Stomach smooth muscle (tissue), 2 donors: ENCODE measurements at regions not wholly inside any gene's neighbourhood (a gene's known extent, or its start where the extent isn't known, plus 50 kb on each side); places are given as distances from the start of the nearest gene placed in this dataset.
"Not testable (repeated sequence)": the region's sequence is repeated elsewhere in the genome, so short reads cannot be mapped to it uniquely, and the experiment has no call there.

Experiments
- H3K27ac ChIP-seq: one replicate; pipeline ENCODE4 v1.7.0; 2013; ENCODE audit warnings: mild to moderate bottlenecking, low read length, inconsistent platforms
- H3K27me3 ChIP-seq, 2 donors: one replicate each; pipeline ENCODE4 v1.7.0; 2013; ENCODE audit warnings: low read length in 2 of 2; ENCODE audit not compliant: insufficient read depth in 2 of 2, control insufficient read depth in 1 of 2
- H3K36me3 ChIP-seq, 2 donors: one replicate each; pipeline ENCODE4 v1.7.0; 2013; ENCODE audit warnings: low read length in 2 of 2; ENCODE audit not compliant: control insufficient read depth in 2 of 2, insufficient read depth in 2 of 2
- H3K4me1 ChIP-seq: one replicate; pipeline ENCODE4 v1.7.0; 2013; ENCODE audit warnings: low read length; ENCODE audit not compliant: control insufficient read depth, insufficient read depth
- H3K4me3 ChIP-seq, 2 donors: one replicate each; pipeline ENCODE4 v1.7.0; 2013; ENCODE audit warnings: low read length in 2 of 2
- H3K9ac ChIP-seq, 2 donors: one replicate each; pipeline ENCODE4 v1.7.0; 2013; ENCODE audit warnings: low read length in 2 of 2, mild to moderate bottlenecking in 1 of 2
- H3K9me3 ChIP-seq, 2 donors: one replicate each; pipeline ENCODE4 v1.7.0; 2013; ENCODE audit warnings: low read length in 2 of 2; ENCODE audit not compliant: control insufficient read depth in 2 of 2
- donor health status: healthy.
- donor health status: Pancreatic carcinoma.

GRCh38 chr3:31302343-31302742 lies 230.4 kb upstream of the STT3B start:
- no peak overlapping the region for H3K9ac ChIP-seq
- no peaks in the 10 kb centered on the region for H3K4me1 ChIP-seq
- no peaks in the 10 kb centered on the region for H3K36me3 ChIP-seq
- H3K27me3 ChIP-seq = no peaks in the 10 kb centered on the region
- H3K27ac ChIP-seq = no peak overlapping the region
- H3K4me3 ChIP-seq = no peak overlapping the region
- no peaks in the 10 kb centered on the region for H3K9me3 ChIP-seq

- Histone ChIP-seq H3K4me3 (no peak overlapping the region), H3K36me3 (no peaks in the 10 kb centered on the region), H3K9me3 (no peaks in the 10 kb centered on the region), H3K27me3 (no peaks in the 10 kb centered on the region), H3K4me1 (peaks cover 3% of the 10 kb centered on the region), H3K27ac (no peak overlapping the region), H3K9ac (no peak overlapping the region)
Measured at GRCh38 chr3:31305340-31305739, 227.4 kb upstream of the STT3B start.

GRCh38 chr3:31307131-31307785 lies 225.5 kb upstream of the STT3B start:
- Histone ChIP-seq H3K4me1 (peaks cover 3% of the 10 kb centered on the region), H3K9me3 (no peaks in the 10 kb centered on the region), H3K36me3 (no peaks in the 10 kb centered on the region), H3K27ac (no peak overlapping the region), H3K9ac (no peak overlapping the region), H3K27me3 (no peaks in the 10 kb centered on the region), H3K4me3 (no peak overlapping the region)

GRCh38 chr3:31311559-31311958 lies 221.2 kb upstream of the STT3B start:
- no peak overlapping the region for H3K9ac ChIP-seq
- H3K27me3 ChIP-seq = no peaks in the 10 kb centered on the region
- H3K36me3 ChIP-seq = no peaks in the 10 kb centered on the region
- H3K4me1 ChIP-seq = peaks cover 3% of the 10 kb centered on the region
- no peak overlapping the region for H3K27ac ChIP-seq
- no peak overlapping the region for H3K4me3 ChIP-seq
- H3K9me3 ChIP-seq = no peaks in the 10 kb centered on the region

- H3K27ac ChIP-seq = no peak overlapping the region
- H3K4me3 ChIP-seq = no peak overlapping the region
- no peaks in the 10 kb centered on the region for H3K9me3 ChIP-seq
- no peaks in the 10 kb centered on the region for H3K27me3 ChIP-seq
- no peak overlapping the region for H3K9ac ChIP-seq
- peaks cover 3% of the 10 kb centered on the region for H3K4me1 ChIP-seq
- no peaks in the 10 kb centered on the region for H3K36me3 ChIP-seq
Measured at GRCh38 chr3:31312400-31312799, 220.3 kb upstream of the STT3B start.

GRCh38 chr3:31314258-31314657 lies 218.5 kb upstream of the STT3B start:
- no peaks in the 10 kb centered on the region for H3K36me3 ChIP-seq
- no peak overlapping the region for H3K4me3 ChIP-seq
- H3K4me1 ChIP-seq = no peaks in the 10 kb centered on the region
- no peak overlapping the region for H3K9ac ChIP-seq
- no peaks in the 10 kb centered on the region for H3K27me3 ChIP-seq
- no peaks in the 10 kb centered on the region for H3K9me3 ChIP-seq
- no peak overlapping the region for H3K27ac ChIP-seq

DNA sequence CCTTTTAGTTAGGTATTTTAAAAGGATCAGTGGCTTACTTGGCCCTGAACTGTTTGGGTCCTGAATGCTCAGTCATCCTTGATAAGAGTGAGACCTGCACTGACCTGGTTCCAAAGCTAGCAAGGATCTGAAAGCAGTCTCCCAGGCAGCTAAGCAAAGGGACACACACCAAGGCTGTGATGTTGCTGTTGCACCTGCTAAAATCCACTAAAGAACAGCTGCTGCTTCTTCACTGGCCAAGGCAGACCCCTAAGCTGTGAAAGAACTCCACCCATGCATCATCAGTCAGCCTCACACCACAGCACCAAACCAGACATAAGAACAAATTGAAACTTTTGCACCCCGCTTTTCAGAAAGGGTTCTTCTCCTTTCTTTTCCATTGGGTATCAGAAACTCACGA lies 213.4 kb upstream of the STT3B start:
- Histone ChIP-seq H3K36me3 (no peaks in the 10 kb centered on the region), H3K4me3 (no peak overlapping the region), H3K9me3 (no peaks in the 10 kb centered on the region), H3K4me1 (no peaks in the 10 kb centered on the region), H3K9ac (no peak overlapping the region), H3K27me3 (no peaks in the 10 kb centered on the region), H3K27ac (no peak overlapping the region)

- H3K4me3 ChIP-seq = no peak overlapping the region
- no peaks in the 10 kb centered on the region for H3K4me1 ChIP-seq
- no peaks in the 10 kb centered on the region for H3K27me3 ChIP-seq
- no peak overlapping the region for H3K27ac ChIP-seq
- H3K36me3 ChIP-seq = no peaks in the 10 kb centered on the region
- H3K9ac ChIP-seq = no peak overlapping the region
- H3K9me3 ChIP-seq = no peaks in the 10 kb centered on the region
Measured at GRCh38 chr3:31321620-31322019, 211.1 kb upstream of the STT3B start.

DNA sequence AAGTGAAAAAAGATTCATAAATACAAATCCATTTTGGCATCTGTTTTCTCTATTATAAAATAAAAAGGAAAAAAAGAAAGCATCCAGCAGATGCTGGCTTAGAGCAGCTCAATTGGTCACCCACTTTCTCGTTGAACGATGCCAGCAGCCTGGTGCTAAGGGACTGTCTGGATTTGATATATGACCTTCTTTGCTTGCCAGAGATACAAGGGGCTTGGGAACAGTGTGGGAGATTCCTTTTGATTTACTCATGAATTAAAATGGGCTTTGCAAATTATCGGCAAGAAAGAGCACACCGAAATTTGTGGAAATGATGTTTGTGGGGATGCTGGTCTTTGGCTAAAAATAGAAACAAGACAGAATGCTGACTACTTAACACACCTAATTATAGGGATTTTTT lies 210.3 kb upstream of the STT3B start:
- no peak overlapping the region for H3K9ac ChIP-seq
- H3K9me3 ChIP-seq = no peaks in the 10 kb centered on the region
- no peak overlapping the region for H3K4me3 ChIP-seq
- H3K27me3 ChIP-seq = no peaks in the 10 kb centered on the region
- H3K27ac ChIP-seq = no peak overlapping the region
- no peaks in the 10 kb centered on the region for H3K4me1 ChIP-seq
- no peaks in the 10 kb centered on the region for H3K36me3 ChIP-seq

GRCh38 chr3:31327826-31328357 lies 204.8 kb upstream of the STT3B start:
- H3K36me3 ChIP-seq, H3K27me3 ChIP-seq, H3K9ac ChIP-seq, H3K9me3 ChIP-seq, H3K4me1 ChIP-seq, H3K4me3 ChIP-seq, H3K27ac ChIP-seq: not testable (repeated sequence)

DNA sequence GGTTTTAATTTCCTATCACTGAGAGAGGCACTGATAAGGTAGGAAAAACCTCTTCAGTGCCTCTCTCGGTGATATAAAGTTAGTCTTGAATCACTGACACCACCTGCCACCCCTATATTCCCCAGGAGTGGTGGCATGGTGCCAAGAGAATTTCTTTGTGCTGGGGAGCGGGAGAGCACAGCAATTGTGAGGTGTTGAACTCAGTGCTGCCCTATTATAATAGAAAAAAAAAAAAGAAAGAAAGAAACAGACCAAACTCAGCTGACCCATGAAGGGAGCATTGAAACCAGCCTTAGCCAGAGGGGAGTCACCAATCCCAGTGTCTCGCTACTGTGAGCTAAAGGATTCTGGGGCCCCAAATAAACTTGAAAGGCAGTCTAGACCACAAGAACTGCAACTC lies 201.4 kb upstream of the STT3B start:
- Histone ChIP-seq H3K27ac (no peak overlapping the region), H3K4me3 (no peak overlapping the region), H3K9ac (no peak overlapping the region), H3K4me1 (no peaks in the 10 kb centered on the region), H3K9me3 (no peaks in the 10 kb centered on the region), H3K36me3 (no peaks in the 10 kb centered on the region), H3K27me3 (no peaks in the 10 kb centered on the region)
